K562 (cell line): ENCODE measurements at regions not wholly inside any gene's neighbourhood (a gene's known extent, or its start where the extent isn't known, plus 50 kb on each side); places are given as distances from the start of the nearest gene placed in this dataset.

Experiments
- BMI1 ChIP-seq: fragments of 150-350 bp; IDR thresholded peaks from 2 replicates; pipeline ENCODE4 v1.6.1; 2014; ENCODE audit warnings: low read length
- ETS1 ChIP-seq: conservative IDR thresholded peaks from 2 replicates; pipeline ENCODE4 v1.6.1; 2011; ENCODE audit warnings: low read depth, mild to moderate bottlenecking, low read length; ENCODE audit not compliant: control insufficient read depth
- HIVEP1 ChIP-seq: fragments of 250-450 bp; sonication (Bioruptor Pico); IDR thresholded peaks from 2 replicates; pipeline ENCODE4 v1.4.0; 2020; ENCODE audit warnings: mild to moderate bottlenecking
- NFYB ChIP-seq: IDR thresholded peaks from 2 replicates; pipeline ENCODE4 v1.6.1; 2011; ENCODE audit warnings: mild to moderate bottlenecking, moderate library complexity; ENCODE audit not compliant: insufficient read length; ENCODE audit errors: extremely low read depth
- RBM25 ChIP-seq: fragments of 200-400 bp; formaldehyde crosslinking; IDR thresholded peaks from 2 replicates; pipeline ENCODE4 v1.6.1; 2018; ENCODE audit warnings: low read length, low read depth, moderate library complexity; ENCODE audit not compliant: severe bottlenecking
- THRB ChIP-seq: fragments of 450-650 bp; formaldehyde crosslinking; conservative IDR thresholded peaks from 2 replicates; pipeline ENCODE4 v1.4.0; 2022; ENCODE audit warnings: mild to moderate bottlenecking, missing genetic modification characterization

GRCh38 chr1:94332516-94332915 lies 85.7 kb upstream of the ABCD3 start:
- TF ChIP-seq BMI1 = no peak
- TF ChIP-seq THRB = no peak
- TF ChIP-seq RBM25 = no peak
- no peak for TF ChIP-seq ETS1
- TF ChIP-seq NFYB = no peak
- TF ChIP-seq HIVEP1 (CRISPR knock-in tag) = no peak
